CD4-positive, alpha-beta T cell (primary cell): ENCODE measurements at regions not wholly inside any gene's neighbourhood (a gene's known extent, or its start where the extent isn't known, plus 50 kb on each side); places are given as distances from the start of the nearest gene placed in this dataset.

Source experiments
- ATAC-seq: fragments of 200-7000 bp; cut with Tn5 transposase; one replicate; pipeline ENCODE4 v1.10.0; 2022; ENCODE audit warnings: mild to moderate bottlenecking; ENCODE audit not compliant: poor library complexity
- CTCF ChIA-PET: fragments of 350-600 bp; sonication (Branson Sonifier 250); formaldehyde crosslinking; loops from one replicate; lab custom pipeline; 2021; ENCODE audit warnings: antibody characterized with exemption, inconsistent platforms; lab: Charles Lee
- POLR2A ChIA-PET: fragments of 350-600 bp; sonication (Branson Sonifier 250); formaldehyde crosslinking; loops from one replicate; lab custom pipeline; 2021; ENCODE audit warnings: antibody characterized with exemption, inconsistent platforms; lab: Charles Lee
- DNase-seq, 14 experiments: peaks; one replicate each; pipeline ENCODE4 v3.0.0-alpha.2; 2013 to 2020; ENCODE audit warnings: mixed read lengths in 2 of 14
- H3K27ac ChIP-seq, 2 donors: one replicate each; pipeline versions ENCODE4 v1.5.1 to v1.7.0; 2013; ENCODE audit warnings: low read length in 2 of 2, low read depth in 1 of 2, mild to moderate bottlenecking in 1 of 2
- H3K27me3 ChIP-seq, 2 experiments: 1 replicate in 1 of 2; 2 replicates in 1 of 2; pipeline versions ENCODE4 v1.6.1 to v1.7.0; 2013; ENCODE audit warnings: low read length in 2 of 2, control low read depth in 1 of 2, mild to moderate bottlenecking in 1 of 2, moderate library complexity in 1 of 2; ENCODE audit not compliant: insufficient read depth in 2 of 2, control insufficient read depth in 1 of 2
- H3K36me3 ChIP-seq: one replicate; pipeline ENCODE4 v1.6.1; 2013; ENCODE audit warnings: low read length, control low read depth; ENCODE audit not compliant: insufficient read depth
- H3K4me1 ChIP-seq: one replicate; pipeline ENCODE4 v1.6.1; 2013; ENCODE audit warnings: low read length, control low read depth; ENCODE audit not compliant: insufficient read depth
- H3K4me3 ChIP-seq: one replicate; pipeline ENCODE4 v1.5.1; 2013; ENCODE audit warnings: mild to moderate bottlenecking, low read length, moderate library complexity
- H3K9me3 ChIP-seq, 2 experiments: 1 replicate in 1 of 2; 2 replicates in 1 of 2; pipeline versions ENCODE4 v1.6.1 to v1.7.0; 2013; ENCODE audit warnings: low read length in 2 of 2, mild to moderate bottlenecking in 2 of 2, control low read depth in 1 of 2, moderate library complexity in 1 of 2; ENCODE audit not compliant: control insufficient read depth in 1 of 2, insufficient read depth in 1 of 2
- H3K27ac Mint-ChIP-seq: one replicate; pipeline ENCODE4 v1.8.0; 2020; ENCODE audit warnings: mixed read lengths
- H3K27me3 Mint-ChIP-seq: one replicate; pipeline ENCODE4 v1.8.0; 2021; ENCODE audit warnings: mixed read lengths
- H3K36me3 Mint-ChIP-seq: one replicate; pipeline ENCODE4 v1.8.0; 2021; ENCODE audit warnings: low read depth, mixed read lengths
- H3K4me1 Mint-ChIP-seq: one replicate; pipeline ENCODE4 v1.8.0; 2021; ENCODE audit warnings: low read depth, mixed read lengths
- H3K4me3 Mint-ChIP-seq: one replicate; pipeline ENCODE4 v1.8.0; 2020; ENCODE audit warnings: mild to moderate bottlenecking, mixed read lengths
- H3K9me3 Mint-ChIP-seq: one replicate; pipeline ENCODE4 v1.8.0; 2020; ENCODE audit warnings: mixed read lengths
- CTCF ChIP-seq: fragments of 200-600 bp; IDR thresholded peaks from one replicate; pipeline ENCODE4 v1.8.0; 2022; ENCODE audit warnings: antibody characterized with exemption, mild to moderate bottlenecking
- intact Hi-C, 2 experiments: fragments of 100-400 bp; cut with DNase I in 1 of 2; cut with micrococcal nuclease in 1 of 2; formaldehyde crosslinking; loops; one replicate each; pipeline versions ENCODE4 v1.15.1 to v1.9.0; 2023 to 2025; cut with DNase I, micrococcal nuclease

- Histone ChIP-seq H3K36me3 (no peaks in the 10 kb centered on the region), H3K27me3 (no peaks in the 10 kb centered on the region), H3K4me1 (no peaks in the 10 kb centered on the region), H3K4me3 (no peak overlapping the region), H3K27ac (no peak overlapping the region), H3K9me3 (peaks cover 0 to 10% of the 10 kb centered on the region in 2 experiments)
- Mint-ChIP-seq H3K27me3 (no peaks in the 10 kb centered on the region), H3K27ac (no peak overlapping the region), H3K36me3 (no peaks in the 10 kb centered on the region), H3K4me3 (no peak overlapping the region), H3K9me3 (no peaks in the 10 kb centered on the region), H3K4me1 (no peaks in the 10 kb centered on the region)
- DNase-seq = no peak
- ATAC-seq = no peak
- POLR2A ChIA-PET = no interaction called here
- intact Hi-C loops = no loop called here
- no peak for TF ChIP-seq CTCF
- CTCF ChIA-PET = no interaction called here
Observed at GRCh38 chr5:128796506-128796905, 168.8 kb upstream of the SLC27A6 start.

- no peak for ATAC-seq
- no peaks in the 10 kb centered on the region for H3K27me3 Mint-ChIP-seq
- ChIA-PET POLR2A (no interaction called here), CTCF (no interaction called here)
- TF ChIP-seq CTCF = no peak
- H3K27me3 ChIP-seq = no peaks in the 10 kb centered on the region
- H3K27ac ChIP-seq = no peak overlapping the region
- H3K4me1 Mint-ChIP-seq = no peaks in the 10 kb centered on the region
- intact Hi-C loops = no loop called here
- H3K27ac Mint-ChIP-seq = no peak overlapping the region
- DNase-seq = no peak
- no peak overlapping the region for H3K4me3 Mint-ChIP-seq
- H3K9me3 ChIP-seq = peaks cover 0 to 10% of the 10 kb centered on the region in 2 experiments
- no peaks in the 10 kb centered on the region for H3K36me3 Mint-ChIP-seq
- no peaks in the 10 kb centered on the region for H3K36me3 ChIP-seq
- no peaks in the 10 kb centered on the region for H3K4me1 ChIP-seq
- no peak overlapping the region for H3K4me3 ChIP-seq
- no peaks in the 10 kb centered on the region for H3K9me3 Mint-ChIP-seq
Observed at GRCh38 chr5:128798871-128799270, 166.4 kb upstream of the SLC27A6 start.

GRCh38 chr5:128799945-128800344, 165.3 kb upstream of the SLC27A6 start:
- H3K4me1 ChIP-seq = no peaks in the 10 kb centered on the region
- Mint-ChIP-seq H3K9me3 (no peaks in the 10 kb centered on the region), H3K4me1 (no peaks in the 10 kb centered on the region), H3K27me3 (no peaks in the 10 kb centered on the region), H3K4me3 (no peak overlapping the region), H3K36me3 (no peaks in the 10 kb centered on the region), H3K27ac (no peak overlapping the region)
- no peak for TF ChIP-seq CTCF
- no peak overlapping the region for H3K27ac ChIP-seq
- no peaks in the 10 kb centered on the region for H3K27me3 ChIP-seq
- H3K9me3 ChIP-seq = peaks cover 0 to 10% of the 10 kb centered on the region in 2 experiments
- DNase-seq = no peak
- no peaks in the 10 kb centered on the region for H3K36me3 ChIP-seq
- no peak overlapping the region for H3K4me3 ChIP-seq
- ChIA-PET POLR2A (no interaction called here), CTCF (no interaction called here)
- intact Hi-C loops = no loop called here
- ATAC-seq = no peak
